ENCODE measurements at regions not wholly inside any gene's neighbourhood (a gene's known extent, or its start where the extent isn't known, plus 50 kb on each side); places are given as distances from the start of the nearest gene placed in this dataset.

DNA sequence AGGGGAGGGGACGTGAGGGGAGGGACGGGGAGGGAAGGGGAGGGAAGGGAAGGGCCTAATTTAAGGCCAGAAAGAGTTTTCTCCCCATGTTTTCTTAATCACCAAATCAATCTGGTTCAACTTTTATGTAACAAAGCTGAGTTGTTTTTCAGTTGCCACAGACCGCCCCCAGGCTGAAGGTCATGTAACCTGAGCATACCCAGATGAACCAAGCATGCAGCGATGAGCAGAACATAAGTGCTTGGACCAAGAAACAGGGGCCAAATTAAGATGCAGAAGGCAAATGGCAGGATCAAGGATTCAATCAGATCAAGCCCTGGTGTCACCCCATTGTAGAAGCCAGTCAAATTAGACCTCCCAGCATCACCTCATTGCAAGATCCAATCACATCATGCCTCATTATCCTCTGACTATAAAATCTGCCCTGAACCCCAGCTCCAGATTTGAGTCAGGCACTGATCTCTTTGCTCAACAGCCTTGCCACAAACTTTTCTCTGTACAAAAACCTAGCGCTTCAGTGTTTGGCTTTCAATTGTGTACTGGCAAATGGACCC is 113.5 kb upstream of the TNPO1 start:
- TF ChIP-seq POLR2A (IDR thresholded peaks at IDR 0.05; ENCODE audit: low read length) (no peak), GATA1 (IDR thresholded peaks at IDR 0.05; ENCODE audit: low read depth, low read length) (no peak)
